CD14-positive monocyte (primary cell): ENCODE measurements at regions not wholly inside any gene's neighbourhood (a gene's known extent, or its start where the extent isn't known, plus 50 kb on each side); places are given as distances from the start of the nearest gene placed in this dataset.

ENCODE experiments used
- DNase-seq, 3 donors: peaks; one replicate each; pipeline ENCODE4 v3.0.0-alpha.2; 2011 to 2022
- H2AFZ ChIP-seq: 2 replicates; pipeline ENCODE4 v1.6.0; 2012; ENCODE audit warnings: mild to moderate bottlenecking, low read depth, low read length, inconsistent platforms; ENCODE audit not compliant: insufficient read depth, poor library complexity, severe bottlenecking
- H3K27ac ChIP-seq, 2 donors: 1 replicate in 1 of 2; 2 replicates in 1 of 2; pipeline ENCODE4 v1.5.1; 2012 to 2013; ENCODE audit warnings: low read length in 2 of 2, control low read depth in 1 of 2, inconsistent platforms in 1 of 2, low read depth in 1 of 2, mild to moderate bottlenecking in 1 of 2
- H3K27me3 ChIP-seq, 2 donors: one replicate each; pipeline versions ENCODE4 v1.6.0 to v1.6.1; 2011 to 2013; ENCODE audit warnings: low read length in 2 of 2; ENCODE audit not compliant: control insufficient read depth in 2 of 2, insufficient read depth in 2 of 2
- H3K36me3 ChIP-seq, 2 donors: replicated peaks in 1 of 2; 1 replicate in 1 of 2; 2 replicates in 1 of 2; pipeline versions ENCODE4 v1.5.1 to v1.6.1; 2012 to 2013; ENCODE audit warnings: low read length in 2 of 2, control low read depth in 1 of 2, inconsistent platforms in 1 of 2, mild to moderate bottlenecking in 1 of 2; ENCODE audit not compliant: insufficient read depth in 2 of 2, control insufficient read depth in 1 of 2
- H3K4me1 ChIP-seq, 2 donors: 1 replicate in 1 of 2; 2 replicates in 1 of 2; pipeline versions ENCODE4 v1.5.1 to v1.6.1; 2012 to 2013; ENCODE audit warnings: low read length in 2 of 2, control low read depth in 1 of 2, inconsistent platforms in 1 of 2, mild to moderate bottlenecking in 1 of 2, moderate library complexity in 1 of 2; ENCODE audit not compliant: insufficient read depth in 2 of 2, control insufficient read depth in 1 of 2
- H3K4me2 ChIP-seq: replicated peaks from 2 replicates; pipeline ENCODE3; 2012; ENCODE audit warnings: low read length, moderate library complexity, mild to moderate bottlenecking; ENCODE audit not compliant: poor library complexity, severe bottlenecking; ENCODE audit errors: extremely low read depth
- H3K4me3 ChIP-seq, 3 experiments: fragments of 200-600 bp in 1 of 3; sonication (generic) in 1 of 3; replicated peaks in 1 of 3; 1 replicate in 2 of 3; 2 replicates in 1 of 3; pipeline ENCODE4 v1.5.1; 2011 to 2013; ENCODE audit warnings: low read length in 3 of 3, mild to moderate bottlenecking in 3 of 3, control low read depth in 2 of 3, low read depth in 2 of 3, inconsistent platforms in 1 of 3, moderate library complexity in 1 of 3
- H3K79me2 ChIP-seq: 2 replicates; pipeline ENCODE4 v1.6.0; 2012; ENCODE audit warnings: mild to moderate bottlenecking, control low read depth, inconsistent platforms, low read length, moderate library complexity; ENCODE audit not compliant: insufficient read depth
- H3K9ac ChIP-seq: 2 replicates; pipeline ENCODE4 v1.6.0; 2017; ENCODE audit warnings: low read length, mild to moderate bottlenecking; ENCODE audit not compliant: insufficient read depth, poor library complexity, severe bottlenecking
- H3K9me3 ChIP-seq, 2 donors: replicated peaks in 1 of 2; 1 replicate in 1 of 2; 2 replicates in 1 of 2; pipeline versions ENCODE4 v1.5.1 to v1.6.1; 2012 to 2013; ENCODE audit warnings: low read length in 2 of 2, control low read depth in 1 of 2; ENCODE audit not compliant: control insufficient read depth in 1 of 2, insufficient read depth in 1 of 2
- H4K20me1 ChIP-seq: 2 replicates; pipeline ENCODE4 v1.6.0; 2012; ENCODE audit warnings: mild to moderate bottlenecking, low read length, control low read depth, moderate library complexity; ENCODE audit not compliant: insufficient read depth
- H3K27ac Mint-ChIP-seq, 7 donors: one replicate each; pipeline ENCODE4 v1.8.0; 2020; ENCODE audit warnings: mild to moderate bottlenecking in 7 of 7, mixed read lengths in 7 of 7, moderate library complexity in 6 of 7, inconsistent platforms in 2 of 7
- H3K27me3 Mint-ChIP-seq, 3 donors: one replicate each; pipeline ENCODE4 v1.8.0; 2021 to 2022; ENCODE audit warnings: low read depth in 3 of 3, mild to moderate bottlenecking in 3 of 3, mixed read lengths in 3 of 3, moderate library complexity in 3 of 3, inconsistent platforms in 1 of 3
- H3K36me3 Mint-ChIP-seq, 2 donors: one replicate each; pipeline ENCODE4 v1.8.0; 2020; ENCODE audit warnings: mixed read lengths in 2 of 2, inconsistent platforms in 1 of 2, mild to moderate bottlenecking in 1 of 2
- H3K4me1 Mint-ChIP-seq: one replicate; pipeline ENCODE4 v1.8.0; 2020; ENCODE audit warnings: mild to moderate bottlenecking, mixed read lengths
- H3K4me3 Mint-ChIP-seq, 2 donors: one replicate each; pipeline ENCODE4 v1.8.0; 2020; ENCODE audit warnings: mild to moderate bottlenecking in 2 of 2, mixed read lengths in 2 of 2, moderate library complexity in 1 of 2
- H3K9me3 Mint-ChIP-seq, 7 donors: one replicate each; pipeline ENCODE4 v1.8.0; 2020 to 2022; ENCODE audit warnings: mixed read lengths in 7 of 7, mild to moderate bottlenecking in 6 of 7, moderate library complexity in 6 of 7, inconsistent platforms in 2 of 7
- CTCF ChIP-seq: fragments of 200-600 bp; IDR thresholded peaks from one replicate; pipeline ENCODE4 v1.8.0; 2022; ENCODE audit warnings: antibody characterized with exemption, mild to moderate bottlenecking
- WGBS: methylation state at CpG from one replicate; pipeline ENCODE4 v1.1.5; 2013; ENCODE audit warnings: missing lambda C conversion rate; ENCODE audit not compliant: insufficient coverage; 5-methylcytosine and 5-hydroxymethylcytosine counted together
- intact Hi-C, 2 donors: fragments of 100-400 bp; cut with micrococcal nuclease; formaldehyde crosslinking; loops; one replicate each; pipeline versions ENCODE4 v1.15.0 to v1.15.1; 2023

GRCh38 chr2:12348216-12348615 lies 368.5 kb upstream of the TRIB2 start:
- H3K27ac Mint-ChIP-seq: no peak overlapping the region
- H3K4me3 ChIP-seq: no peak overlapping the region
- H2AFZ ChIP-seq: no peak overlapping the region
- DNase-seq: no peak
- no peaks in the 10 kb centered on the region for H3K36me3 Mint-ChIP-seq
- no peaks in the 10 kb centered on the region for H3K36me3 ChIP-seq
- no peaks in the 10 kb centered on the region for H3K9me3 ChIP-seq
- H3K27me3 ChIP-seq: no peaks in the 10 kb centered on the region
- H4K20me1 ChIP-seq: no peaks in the 10 kb centered on the region
- no CpG with 5 or more reads among the region's 3 CpGs for WGBS
- no peak overlapping the region for H3K4me2 ChIP-seq
- H3K9ac ChIP-seq: no peak overlapping the region
- H3K4me1 ChIP-seq: no peaks in the 10 kb centered on the region
- no peaks in the 10 kb centered on the region for H3K79me2 ChIP-seq
- H3K4me1 Mint-ChIP-seq: no peaks in the 10 kb centered on the region
- intact Hi-C loops: no loop called here
- H3K9me3 Mint-ChIP-seq: peaks cover 0 to 3% (median 0%) of the 10 kb centered on the region in 7 donors
- H3K27ac ChIP-seq: no peak overlapping the region
- H3K27me3 Mint-ChIP-seq: peaks cover 0 to 3% (median 2%) of the 10 kb centered on the region in 3 donors
- no peak overlapping the region for H3K4me3 Mint-ChIP-seq
- TF ChIP-seq CTCF: no peak

DNA sequence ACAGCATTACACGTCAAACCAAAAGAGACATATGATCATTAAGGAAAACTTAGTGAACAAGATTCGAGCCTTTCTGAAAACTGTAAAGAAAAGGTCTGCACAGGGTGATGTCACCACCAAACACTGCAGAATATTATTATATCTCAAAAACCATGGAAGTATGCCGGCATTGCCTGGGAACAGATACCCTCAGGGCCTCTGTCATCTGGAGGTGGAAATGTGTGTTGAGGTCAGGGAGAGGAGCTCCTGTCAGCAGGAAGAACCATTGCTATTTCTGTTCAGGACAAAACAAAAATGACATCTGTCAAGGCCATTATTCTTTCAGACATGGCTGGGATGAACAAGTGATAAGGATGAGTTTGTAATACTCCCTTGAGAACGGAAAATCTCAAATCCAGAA lies 365.9 kb upstream of the TRIB2 start:
- no peaks in the 10 kb centered on the region for H3K36me3 Mint-ChIP-seq
- H3K79me2 ChIP-seq: no peaks in the 10 kb centered on the region
- no peaks in the 10 kb centered on the region for H3K4me1 ChIP-seq
- DNase-seq: no peak
- H3K9me3 ChIP-seq: peaks cover 0 to 4% of the 10 kb centered on the region in 2 donors
- H3K9me3 Mint-ChIP-seq: peaks cover 0 to 8% (median 2%) of the 10 kb centered on the region in 7 donors
- H3K27me3 Mint-ChIP-seq: peaks cover 0 to 4% (median 1%) of the 10 kb centered on the region in 3 donors
- no peaks in the 10 kb centered on the region for H3K36me3 ChIP-seq
- no peak for TF ChIP-seq CTCF
- no peaks in the 10 kb centered on the region for H3K27me3 ChIP-seq
- H3K4me1 Mint-ChIP-seq: no peaks in the 10 kb centered on the region
- intact Hi-C loops: no loop called here
- no peak overlapping the region for H3K4me3 ChIP-seq
- no peak overlapping the region for H3K27ac Mint-ChIP-seq
- H4K20me1 ChIP-seq: no peaks in the 10 kb centered on the region
- no peak overlapping the region for H3K4me2 ChIP-seq
- WGBS: no CpG with 5 or more reads among the region's 4 CpGs
- H3K9ac ChIP-seq: no peak overlapping the region
- H2AFZ ChIP-seq: no peak overlapping the region
- H3K4me3 Mint-ChIP-seq: no peak overlapping the region
- no peak overlapping the region for H3K27ac ChIP-seq
